ENCODE measurements at regions not wholly inside any gene's neighbourhood (a gene's known extent, or its start where the extent isn't known, plus 50 kb on each side); places are given as distances from the start of the nearest gene placed in this dataset.

DNA sequence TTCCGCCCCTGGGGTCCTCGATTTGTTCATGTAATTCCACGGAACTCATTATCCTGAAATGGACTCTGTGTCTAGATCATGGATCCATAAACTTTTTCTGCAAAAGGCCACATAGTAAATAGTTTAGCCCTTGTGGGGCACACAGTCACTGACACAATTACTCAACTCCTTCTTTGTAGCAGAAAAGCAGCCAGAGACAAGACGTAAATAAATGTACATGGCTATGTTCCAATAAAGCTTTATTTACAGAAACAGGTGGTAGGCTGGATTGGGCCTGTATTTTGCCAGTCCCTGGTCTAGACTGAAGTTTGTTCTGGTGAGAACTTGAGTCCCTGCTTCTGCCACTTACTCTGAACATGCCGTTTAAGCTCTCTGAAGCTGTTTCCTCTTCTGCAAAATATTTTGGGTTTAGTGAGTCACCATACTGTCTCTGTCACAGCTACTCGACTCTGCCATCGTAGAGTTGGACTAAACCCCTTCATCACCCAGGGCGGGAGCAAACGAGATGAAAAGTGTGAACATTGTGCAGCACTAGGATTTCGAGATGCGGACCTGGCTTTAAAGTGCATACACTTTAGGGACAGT lies 61.9 kb upstream of the FOXF1 start:
- TF ChIP-seq, protein P1, sequence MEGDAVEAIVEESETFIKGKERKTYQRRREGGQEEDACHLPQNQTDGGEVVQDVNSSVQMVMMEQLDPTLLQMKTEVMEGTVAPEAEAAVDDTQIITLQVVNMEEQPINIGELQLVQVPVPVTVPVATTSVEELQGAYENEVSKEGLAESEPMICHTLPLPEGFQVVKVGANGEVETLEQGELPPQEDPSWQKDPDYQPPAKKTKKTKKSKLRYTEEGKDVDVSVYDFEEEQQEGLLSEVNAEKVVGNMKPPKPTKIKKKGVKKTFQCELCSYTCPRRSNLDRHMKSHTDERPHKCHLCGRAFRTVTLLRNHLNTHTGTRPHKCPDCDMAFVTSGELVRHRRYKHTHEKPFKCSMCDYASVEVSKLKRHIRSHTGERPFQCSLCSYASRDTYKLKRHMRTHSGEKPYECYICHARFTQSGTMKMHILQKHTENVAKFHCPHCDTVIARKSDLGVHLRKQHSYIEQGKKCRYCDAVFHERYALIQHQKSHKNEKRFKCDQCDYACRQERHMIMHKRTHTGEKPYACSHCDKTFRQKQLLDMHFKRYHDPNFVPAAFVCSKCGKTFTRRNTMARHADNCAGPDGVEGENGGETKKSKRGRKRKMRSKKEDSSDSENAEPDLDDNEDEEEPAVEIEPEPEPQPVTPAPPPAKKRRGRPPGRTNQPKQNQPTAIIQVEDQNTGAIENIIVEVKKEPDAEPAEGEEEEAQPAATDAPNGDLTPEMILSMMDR (IDR thresholded peaks at IDR 0.05) = no peak
- TF ChIP-seq POLR2A (IDR thresholded peaks at IDR 0.05) = no peak
- intact Hi-C loops (cut with DNase I; ENCODE audit: low total_unique reads) = no loop called here
- H3K4me3 ChIP-seq (ENCODE audit: low read depth, poor library complexity, severe bottlenecking) = no peak overlapping the region
- 79 to 86% methylated on average over 11 of the region's 11 CpGs for WGBS, 2 donors
- DNase-seq (ENCODE audit: low spot score in 2 of 2) = no peak

DNA sequence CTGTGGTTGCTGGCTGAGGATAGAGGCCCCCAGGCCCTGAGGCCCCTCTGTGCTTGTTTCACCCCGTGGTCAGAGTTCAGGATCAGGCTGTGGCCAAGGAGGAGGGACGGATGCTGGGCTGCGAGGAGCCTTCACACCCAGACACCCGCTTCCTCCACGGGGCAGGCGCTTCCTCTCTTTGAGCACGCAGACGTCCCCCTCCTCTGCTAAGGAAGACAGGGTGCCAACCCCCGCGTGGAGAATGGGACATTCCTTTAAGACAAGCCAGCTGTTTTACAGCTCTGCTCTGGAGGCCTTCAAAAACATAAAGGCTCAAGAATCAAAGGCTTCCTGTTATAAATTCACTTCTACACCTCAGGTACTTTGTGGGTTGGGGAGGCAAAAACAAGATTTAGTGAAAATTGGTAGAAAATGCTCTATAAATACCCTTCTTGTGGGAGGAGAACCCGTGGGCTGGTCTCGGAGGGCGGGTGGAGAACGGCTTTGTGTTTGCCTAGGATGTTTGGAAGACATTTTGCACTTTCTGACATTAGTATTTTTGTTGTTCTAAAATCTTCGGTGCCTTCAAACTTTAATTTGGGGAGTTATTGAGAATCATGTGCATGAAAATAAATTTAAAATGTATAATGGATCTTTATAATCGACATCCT lies 60.8 kb upstream of the FOXF1 start:
- no peak for DNase-seq (ENCODE audit: low spot score in 2 of 2)
- TF ChIP-seq POLR2A (IDR thresholded peaks at IDR 0.05) = no peak
- TF ChIP-seq, protein P1 (IDR thresholded peaks at IDR 0.05) = no peak
- intact Hi-C loops (cut with DNase I; ENCODE audit: low total_unique reads) = no loop called here
- WGBS, 2 donors = 40 to 47% methylated on average over 16 of the region's 16 CpGs
- no peak overlapping the region for H3K4me3 ChIP-seq (ENCODE audit: low read depth, poor library complexity, severe bottlenecking)

DNA sequence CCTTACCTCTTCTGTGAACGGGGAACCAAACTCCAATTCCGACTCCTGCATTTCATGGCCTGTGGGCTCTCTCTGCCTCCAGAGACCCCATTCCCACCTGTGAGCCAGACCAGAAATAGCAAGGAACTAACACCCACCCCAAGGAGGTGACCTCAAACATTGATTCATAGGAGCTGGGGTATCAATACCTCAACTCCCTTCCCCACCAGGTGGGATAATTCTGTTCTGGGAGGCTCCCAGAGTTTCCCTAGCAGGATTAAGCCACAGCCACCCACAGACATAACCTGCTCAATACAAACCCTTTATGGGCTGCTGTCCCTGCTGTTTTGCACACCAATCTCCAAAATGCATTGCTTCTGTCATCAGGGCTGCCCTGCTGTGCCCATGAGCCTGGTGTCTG lies 59.6 kb upstream of the FOXF1 start:
- 95 to 96% methylated on average over 2 of the region's 2 CpGs for WGBS, 2 donors
- H3K4me3 ChIP-seq (ENCODE audit: low read depth, poor library complexity, severe bottlenecking) = no peak overlapping the region
- intact Hi-C loops (cut with DNase I; ENCODE audit: low total_unique reads) = no loop called here
- TF ChIP-seq, protein P1 (IDR thresholded peaks at IDR 0.05) = no peak
- TF ChIP-seq POLR2A (IDR thresholded peaks at IDR 0.05) = no peak
- no peak for DNase-seq (ENCODE audit: low spot score in 2 of 2)

DNA sequence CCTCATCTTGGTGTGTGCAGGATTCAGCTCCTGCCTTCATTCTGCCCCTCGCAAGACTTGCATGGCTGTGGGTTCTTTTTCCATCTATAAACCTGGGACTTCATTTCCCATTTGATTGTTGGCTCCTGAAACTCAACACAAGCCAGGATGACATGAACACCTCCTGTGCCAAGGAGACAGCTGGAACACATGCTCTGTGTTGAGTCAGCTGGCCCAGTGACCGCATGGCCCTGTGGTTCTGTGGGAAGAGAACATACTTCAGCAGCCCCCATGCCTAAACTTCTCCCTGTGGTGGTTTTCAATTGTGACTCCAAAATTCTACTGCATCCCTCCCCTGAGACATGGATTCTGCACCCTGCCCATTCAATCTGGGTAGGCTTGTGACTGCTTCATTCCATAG lies 57.9 kb upstream of the FOXF1 start:
- no peak for TF ChIP-seq POLR2A (IDR thresholded peaks at IDR 0.05)
- TF ChIP-seq, protein P1 (IDR thresholded peaks at IDR 0.05) = no peak
- no peak for DNase-seq (ENCODE audit: low spot score in 2 of 2)
- no peak overlapping the region for H3K4me3 ChIP-seq (ENCODE audit: low read depth, poor library complexity, severe bottlenecking)
- WGBS, 2 donors = 51 to 70% methylated on average over 2 of the region's 2 CpGs
- intact Hi-C loops (cut with DNase I; ENCODE audit: low total_unique reads) = no loop called here

DNA sequence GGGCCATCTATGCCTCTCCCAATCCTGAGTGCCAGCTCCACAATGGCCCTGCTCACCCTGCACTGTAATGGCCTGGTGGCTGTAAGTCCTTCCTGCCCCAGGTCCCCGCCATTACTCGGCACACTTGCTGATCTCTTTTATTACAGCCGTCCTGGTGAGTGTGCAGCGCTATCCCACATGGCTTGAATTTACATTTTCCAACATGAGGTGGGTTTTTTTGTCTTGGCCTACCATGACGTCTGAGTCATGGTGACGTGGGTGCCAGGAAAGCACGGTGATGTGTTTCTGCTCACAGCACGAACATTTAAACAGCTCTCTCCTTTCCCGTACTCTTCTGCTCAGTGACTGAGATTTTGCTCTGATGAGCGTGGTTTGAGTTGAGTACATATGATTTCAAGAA lies 55.2 kb upstream of the FOXF1 start:
- H3K4me3 ChIP-seq (ENCODE audit: low read depth, poor library complexity, severe bottlenecking) = no peak overlapping the region
- intact Hi-C loops (cut with DNase I; ENCODE audit: low total_unique reads) = no loop called here
- TF ChIP-seq POLR2A (IDR thresholded peaks at IDR 0.05) = no peak
- TF ChIP-seq, protein P1 (IDR thresholded peaks at IDR 0.05) = no peak
- no peak for DNase-seq (ENCODE audit: low spot score in 2 of 2)
- 82 to 87% methylated on average over 10 of the region's 10 CpGs for WGBS, 2 donors

DNA sequence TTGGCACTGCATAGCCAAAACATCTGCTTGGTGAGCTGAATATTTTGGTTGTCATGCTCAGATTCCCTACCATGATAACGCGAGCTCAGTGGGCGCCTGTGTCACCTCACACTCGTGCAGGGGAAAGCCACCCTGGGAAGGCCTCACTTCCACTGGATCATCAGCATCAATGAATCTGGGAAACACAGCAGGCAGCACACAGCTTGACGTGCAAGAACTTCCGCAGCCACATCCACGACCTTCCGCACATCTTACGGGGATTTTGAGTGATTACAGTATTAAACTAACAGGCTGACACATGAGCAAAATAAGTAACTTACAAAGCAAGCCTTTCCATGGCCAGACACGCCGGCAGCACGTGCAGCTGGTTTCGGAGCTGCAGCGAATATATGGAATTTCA lies 54.7 kb upstream of the FOXF1 start:
- WGBS, 2 donors = 57 to 67% methylated on average over 13 to 14 of the region's 14 CpGs
- no peak overlapping the region for H3K4me3 ChIP-seq (ENCODE audit: low read depth, poor library complexity, severe bottlenecking)
- TF ChIP-seq POLR2A (IDR thresholded peaks at IDR 0.05) = no peak
- TF ChIP-seq, protein P1 (IDR thresholded peaks at IDR 0.05) = no peak
- intact Hi-C loops (cut with DNase I; ENCODE audit: low total_unique reads) = no loop called here
- DNase-seq (ENCODE audit: low spot score in 2 of 2) = no peak

All from lower leg skin (tissue), 4 donors.